ENCODE measurements at regions not wholly inside any gene's neighbourhood (a gene's known extent, or its start where the extent isn't known, plus 50 kb on each side); places are given as distances from the start of the nearest gene placed in this dataset.

DNA sequence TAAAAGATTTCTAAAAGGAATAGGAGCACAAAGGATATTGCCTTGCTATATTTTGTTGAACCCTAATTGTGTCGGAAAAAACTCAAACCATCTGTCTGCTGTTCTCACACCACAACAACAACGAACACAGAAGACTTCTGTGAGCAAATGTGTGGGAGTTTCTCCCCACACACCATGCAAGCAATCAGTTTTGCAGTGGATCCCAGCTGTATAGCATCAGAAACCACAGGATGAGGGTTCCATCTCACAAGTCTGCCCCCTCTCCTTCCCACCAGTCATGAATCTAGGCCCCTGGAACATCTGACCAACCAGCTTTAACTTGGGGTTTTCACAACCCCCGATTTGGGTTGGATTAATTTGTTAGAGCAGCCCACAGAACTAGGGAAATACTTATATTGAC, 91.3 kb upstream of the SLC4A7 start:
- TF ChIP-seq, protein P1, sequence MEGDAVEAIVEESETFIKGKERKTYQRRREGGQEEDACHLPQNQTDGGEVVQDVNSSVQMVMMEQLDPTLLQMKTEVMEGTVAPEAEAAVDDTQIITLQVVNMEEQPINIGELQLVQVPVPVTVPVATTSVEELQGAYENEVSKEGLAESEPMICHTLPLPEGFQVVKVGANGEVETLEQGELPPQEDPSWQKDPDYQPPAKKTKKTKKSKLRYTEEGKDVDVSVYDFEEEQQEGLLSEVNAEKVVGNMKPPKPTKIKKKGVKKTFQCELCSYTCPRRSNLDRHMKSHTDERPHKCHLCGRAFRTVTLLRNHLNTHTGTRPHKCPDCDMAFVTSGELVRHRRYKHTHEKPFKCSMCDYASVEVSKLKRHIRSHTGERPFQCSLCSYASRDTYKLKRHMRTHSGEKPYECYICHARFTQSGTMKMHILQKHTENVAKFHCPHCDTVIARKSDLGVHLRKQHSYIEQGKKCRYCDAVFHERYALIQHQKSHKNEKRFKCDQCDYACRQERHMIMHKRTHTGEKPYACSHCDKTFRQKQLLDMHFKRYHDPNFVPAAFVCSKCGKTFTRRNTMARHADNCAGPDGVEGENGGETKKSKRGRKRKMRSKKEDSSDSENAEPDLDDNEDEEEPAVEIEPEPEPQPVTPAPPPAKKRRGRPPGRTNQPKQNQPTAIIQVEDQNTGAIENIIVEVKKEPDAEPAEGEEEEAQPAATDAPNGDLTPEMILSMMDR (IDR thresholded peaks at IDR 0.05; ENCODE audit: low read length): no peak
- TF ChIP-seq EZH2 (optimal IDR thresholded peaks at IDR 0.05; ENCODE audit: low read depth, low read length) (no peak), EZH2phosphoT487 (IDR thresholded peaks at IDR 0.05; ENCODE audit: low read length) (no peak)

All from MM.1S (cell line).